Liver (tissue), 8 donors: ENCODE measurements at regions not wholly inside any gene's neighbourhood (a gene's known extent, or its start where the extent isn't known, plus 50 kb on each side); places are given as distances from the start of the nearest gene placed in this dataset.

ENCODE experiments used
- DNase-seq: peaks from one replicate; pipeline ENCODE4 v3.0.0-alpha.2; 2017; ENCODE audit warnings: low spot score
- H3K27ac ChIP-seq, 2 donors: one replicate each; pipeline ENCODE4 v1.7.0; 2013; ENCODE audit warnings: inconsistent platforms in 2 of 2, low read length in 2 of 2, control low read depth in 1 of 2, low read depth in 1 of 2, mild to moderate bottlenecking in 1 of 2
- H3K27me3 ChIP-seq, 4 donors: one replicate each; pipeline versions ENCODE4 v1.6.1 to v1.7.0; 2013; ENCODE audit warnings: low read length in 3 of 4, inconsistent platforms in 1 of 4, mild to moderate bottlenecking in 1 of 4, moderate library complexity in 1 of 4; ENCODE audit not compliant: control insufficient read depth in 4 of 4, insufficient read depth in 4 of 4
- H3K36me3 ChIP-seq, 4 donors: one replicate each; pipeline versions ENCODE4 v1.6.1 to v1.7.0; 2013; ENCODE audit warnings: low read length in 3 of 4, mild to moderate bottlenecking in 3 of 4, low read depth in 1 of 4, moderate library complexity in 1 of 4; ENCODE audit not compliant: control insufficient read depth in 4 of 4, insufficient read depth in 3 of 4
- H3K4me1 ChIP-seq, 4 donors: one replicate each; pipeline versions ENCODE4 v1.6.1 to v1.7.0; 2013; ENCODE audit warnings: low read length in 3 of 4, mild to moderate bottlenecking in 3 of 4, moderate library complexity in 1 of 4; ENCODE audit not compliant: control insufficient read depth in 4 of 4, insufficient read depth in 4 of 4
- H3K4me3 ChIP-seq, 3 donors: one replicate each; pipeline versions ENCODE4 v1.6.1 to v1.7.0; 2013; ENCODE audit warnings: low read length in 3 of 3, control low read depth in 1 of 3, low read depth in 1 of 3, mild to moderate bottlenecking in 1 of 3
- H3K9ac ChIP-seq, 2 donors: one replicate each; pipeline ENCODE4 v1.7.0; 2013; ENCODE audit warnings: low read length in 2 of 2, mild to moderate bottlenecking in 2 of 2, moderate library complexity in 2 of 2, control low read depth in 1 of 2, low read depth in 1 of 2
- H3K9me3 ChIP-seq, 4 donors: one replicate each; pipeline versions ENCODE4 v1.6.1 to v1.7.0; 2013; ENCODE audit warnings: low read length in 3 of 4; ENCODE audit not compliant: control insufficient read depth in 4 of 4
- RAD21 ChIP-seq, 2 donors: IDR thresholded peaks; 2 replicates each; pipeline ENCODE4 v1.6.1; 2016; ENCODE audit warnings: antibody characterized with exemption in 2 of 2, mild to moderate bottlenecking in 2 of 2
- RXRA ChIP-seq, 2 donors: IDR thresholded peaks; 2 replicates each; pipeline ENCODE4 v1.6.1; 2017 to 2018; ENCODE audit warnings: antibody characterized with exemption in 2 of 2, mild to moderate bottlenecking in 1 of 2
- SP1 ChIP-seq: IDR thresholded peaks from 2 replicates; pipeline ENCODE4 v1.6.1; 2018; ENCODE audit warnings: antibody characterized with exemption, mild to moderate bottlenecking
- TAF1 ChIP-seq: conservative IDR thresholded peaks from 2 replicates; pipeline ENCODE4 v1.6.1; 2016; ENCODE audit warnings: antibody characterized with exemption, mild to moderate bottlenecking
- YY1 ChIP-seq: IDR thresholded peaks from 2 replicates; pipeline ENCODE4 v1.6.1; 2016; ENCODE audit warnings: antibody characterized with exemption, mild to moderate bottlenecking
- WGBS: extraction: QIAGEN DNeasy Blood & Tissue Kit; methylation state at CpG from one replicate; pipeline ENCODE4 v1.1.7; 2013; 5-methylcytosine and 5-hydroxymethylcytosine counted together
- TF ChIP-seq, protein P1 (sequence below): IDR thresholded peaks from 2 replicates; pipeline ENCODE4 v1.6.1; 2016; ENCODE audit warnings: antibody characterized with exemption, mild to moderate bottlenecking
- TF ChIP-seq, protein P2 (sequence below): IDR thresholded peaks from 2 replicates; pipeline ENCODE4 v1.6.1; 2016; ENCODE audit warnings: antibody characterized with exemption
- TF ChIP-seq, protein P3 (sequence below): IDR thresholded peaks from 2 replicates; pipeline ENCODE4 v1.6.1; 2016; ENCODE audit warnings: antibody characterized with exemption
- TF ChIP-seq, protein P4 (sequence below): fragments of 150-350 bp; IDR thresholded peaks from 2 replicates; pipeline ENCODE4 v1.5.1; 2017; ENCODE audit warnings: improper control_type of control experiment, low read depth, low read length; ENCODE audit not compliant: missing input control
- donor health status: healthy.
- donor health status: healthy.
- donor health status: healthy.
- donor health status: healthy.
- donor health status: healthy.

DNA sequence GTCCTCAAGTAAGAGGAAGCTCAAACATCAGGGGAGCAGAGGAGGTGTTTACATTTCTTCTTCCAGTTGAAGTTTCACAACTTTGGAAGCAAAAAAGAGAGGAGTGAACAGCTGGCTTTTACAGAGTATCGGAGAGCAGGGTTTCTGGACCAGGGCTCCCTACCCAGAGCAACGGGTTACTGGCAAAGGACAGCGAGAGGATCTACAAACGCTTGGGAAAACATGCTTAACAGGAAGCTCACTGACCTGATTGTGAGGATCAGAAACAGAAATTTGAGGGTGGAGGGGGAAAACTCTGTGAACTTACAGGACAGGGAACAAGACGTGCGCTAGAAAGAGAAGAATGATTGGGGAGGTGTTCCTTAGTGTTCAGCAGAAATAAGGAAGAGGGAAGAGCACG, 85.7 kb upstream of the TAB2 start:
- Histone ChIP-seq H3K9me3 (no peaks in the 10 kb centered on the region), H3K4me3 (no peak overlapping the region), H3K36me3 (no peaks in the 10 kb centered on the region), H3K4me1 (no peaks in the 10 kb centered on the region), H3K27ac (no peak overlapping the region), H3K27me3 (no peaks in the 10 kb centered on the region), H3K9ac (no peak overlapping the region)
- 56% methylated on average over 7 of the region's 7 CpGs for WGBS
- TF ChIP-seq, protein P1, sequence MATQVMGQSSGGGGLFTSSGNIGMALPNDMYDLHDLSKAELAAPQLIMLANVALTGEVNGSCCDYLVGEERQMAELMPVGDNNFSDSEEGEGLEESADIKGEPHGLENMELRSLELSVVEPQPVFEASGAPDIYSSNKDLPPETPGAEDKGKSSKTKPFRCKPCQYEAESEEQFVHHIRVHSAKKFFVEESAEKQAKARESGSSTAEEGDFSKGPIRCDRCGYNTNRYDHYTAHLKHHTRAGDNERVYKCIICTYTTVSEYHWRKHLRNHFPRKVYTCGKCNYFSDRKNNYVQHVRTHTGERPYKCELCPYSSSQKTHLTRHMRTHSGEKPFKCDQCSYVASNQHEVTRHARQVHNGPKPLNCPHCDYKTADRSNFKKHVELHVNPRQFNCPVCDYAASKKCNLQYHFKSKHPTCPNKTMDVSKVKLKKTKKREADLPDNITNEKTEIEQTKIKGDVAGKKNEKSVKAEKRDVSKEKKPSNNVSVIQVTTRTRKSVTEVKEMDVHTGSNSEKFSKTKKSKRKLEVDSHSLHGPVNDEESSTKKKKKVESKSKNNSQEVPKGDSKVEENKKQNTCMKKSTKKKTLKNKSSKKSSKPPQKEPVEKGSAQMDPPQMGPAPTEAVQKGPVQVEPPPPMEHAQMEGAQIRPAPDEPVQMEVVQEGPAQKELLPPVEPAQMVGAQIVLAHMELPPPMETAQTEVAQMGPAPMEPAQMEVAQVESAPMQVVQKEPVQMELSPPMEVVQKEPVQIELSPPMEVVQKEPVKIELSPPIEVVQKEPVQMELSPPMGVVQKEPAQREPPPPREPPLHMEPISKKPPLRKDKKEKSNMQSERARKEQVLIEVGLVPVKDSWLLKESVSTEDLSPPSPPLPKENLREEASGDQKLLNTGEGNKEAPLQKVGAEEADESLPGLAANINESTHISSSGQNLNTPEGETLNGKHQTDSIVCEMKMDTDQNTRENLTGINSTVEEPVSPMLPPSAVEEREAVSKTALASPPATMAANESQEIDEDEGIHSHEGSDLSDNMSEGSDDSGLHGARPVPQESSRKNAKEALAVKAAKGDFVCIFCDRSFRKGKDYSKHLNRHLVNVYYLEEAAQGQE, result no peak
- DNase-seq, result no peak

DNA sequence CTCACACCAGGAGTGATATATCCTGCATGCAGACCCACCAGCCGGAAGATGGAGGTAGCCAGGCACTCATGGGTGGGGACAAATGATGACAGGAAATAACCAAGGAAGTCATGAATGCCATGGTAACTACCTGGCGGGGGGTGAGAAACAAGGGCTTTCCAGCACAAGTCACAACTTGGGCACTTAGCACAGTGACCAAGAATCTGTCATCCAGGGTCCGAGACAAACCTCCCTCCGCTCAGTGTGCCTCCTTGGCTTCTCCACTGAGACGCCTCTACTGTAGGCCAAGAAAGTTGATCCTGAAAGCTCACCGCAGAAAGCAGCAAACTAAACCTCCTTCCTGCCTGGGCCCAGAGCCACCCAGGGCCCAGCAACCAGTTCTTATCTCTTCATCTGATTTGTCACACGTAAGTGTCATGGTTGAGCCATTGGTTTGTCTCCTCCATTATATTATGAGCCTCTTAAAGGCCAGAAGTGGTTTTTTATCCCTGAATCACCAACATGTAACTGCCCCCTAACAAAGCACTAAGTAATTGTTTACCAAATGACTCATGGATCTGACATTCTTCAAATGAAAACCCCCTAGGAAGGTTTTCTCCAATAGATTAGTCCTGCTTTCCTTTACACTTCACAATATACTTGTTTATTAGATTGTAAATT, 84.3 kb upstream of the TAB2 start:
- H3K9me3 ChIP-seq, result no peaks in the 10 kb centered on the region
- no peaks in the 10 kb centered on the region for H3K4me1 ChIP-seq
- no peak for DNase-seq
- 94% methylated on average over 7 of the region's 7 CpGs for WGBS
- H3K27ac ChIP-seq, result no peak overlapping the region
- no peaks in the 10 kb centered on the region for H3K27me3 ChIP-seq
- TF ChIP-seq, protein P2, sequence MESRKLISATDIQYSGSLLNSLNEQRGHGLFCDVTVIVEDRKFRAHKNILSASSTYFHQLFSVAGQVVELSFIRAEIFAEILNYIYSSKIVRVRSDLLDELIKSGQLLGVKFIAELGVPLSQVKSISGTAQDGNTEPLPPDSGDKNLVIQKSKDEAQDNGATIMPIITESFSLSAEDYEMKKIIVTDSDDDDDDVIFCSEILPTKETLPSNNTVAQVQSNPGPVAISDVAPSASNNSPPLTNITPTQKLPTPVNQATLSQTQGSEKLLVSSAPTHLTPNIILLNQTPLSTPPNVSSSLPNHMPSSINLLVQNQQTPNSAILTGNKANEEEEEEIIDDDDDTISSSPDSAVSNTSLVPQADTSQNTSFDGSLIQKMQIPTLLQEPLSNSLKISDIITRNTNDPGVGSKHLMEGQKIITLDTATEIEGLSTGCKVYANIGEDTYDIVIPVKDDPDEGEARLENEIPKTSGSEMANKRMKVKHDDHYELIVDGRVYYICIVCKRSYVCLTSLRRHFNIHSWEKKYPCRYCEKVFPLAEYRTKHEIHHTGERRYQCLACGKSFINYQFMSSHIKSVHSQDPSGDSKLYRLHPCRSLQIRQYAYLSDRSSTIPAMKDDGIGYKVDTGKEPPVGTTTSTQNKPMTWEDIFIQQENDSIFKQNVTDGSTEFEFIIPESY, result no peak
- no peak for TF ChIP-seq YY1
- TF ChIP-seq, protein P3, sequence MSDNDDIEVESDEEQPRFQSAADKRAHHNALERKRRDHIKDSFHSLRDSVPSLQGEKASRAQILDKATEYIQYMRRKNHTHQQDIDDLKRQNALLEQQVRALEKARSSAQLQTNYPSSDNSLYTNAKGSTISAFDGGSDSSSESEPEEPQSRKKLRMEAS, result no peak
- TF ChIP-seq, protein P4, sequence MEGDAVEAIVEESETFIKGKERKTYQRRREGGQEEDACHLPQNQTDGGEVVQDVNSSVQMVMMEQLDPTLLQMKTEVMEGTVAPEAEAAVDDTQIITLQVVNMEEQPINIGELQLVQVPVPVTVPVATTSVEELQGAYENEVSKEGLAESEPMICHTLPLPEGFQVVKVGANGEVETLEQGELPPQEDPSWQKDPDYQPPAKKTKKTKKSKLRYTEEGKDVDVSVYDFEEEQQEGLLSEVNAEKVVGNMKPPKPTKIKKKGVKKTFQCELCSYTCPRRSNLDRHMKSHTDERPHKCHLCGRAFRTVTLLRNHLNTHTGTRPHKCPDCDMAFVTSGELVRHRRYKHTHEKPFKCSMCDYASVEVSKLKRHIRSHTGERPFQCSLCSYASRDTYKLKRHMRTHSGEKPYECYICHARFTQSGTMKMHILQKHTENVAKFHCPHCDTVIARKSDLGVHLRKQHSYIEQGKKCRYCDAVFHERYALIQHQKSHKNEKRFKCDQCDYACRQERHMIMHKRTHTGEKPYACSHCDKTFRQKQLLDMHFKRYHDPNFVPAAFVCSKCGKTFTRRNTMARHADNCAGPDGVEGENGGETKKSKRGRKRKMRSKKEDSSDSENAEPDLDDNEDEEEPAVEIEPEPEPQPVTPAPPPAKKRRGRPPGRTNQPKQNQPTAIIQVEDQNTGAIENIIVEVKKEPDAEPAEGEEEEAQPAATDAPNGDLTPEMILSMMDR, result no peak
- no peak for TF ChIP-seq TAF1
- TF ChIP-seq, protein P1, result no peak
- TF ChIP-seq RAD21 (IDR thresholded peaks at IDR 0.05), result no peak
- no peak for TF ChIP-seq SP1
- no peak for TF ChIP-seq RXRA (IDR thresholded peaks at IDR 0.05)
- H3K9ac ChIP-seq, result no peak overlapping the region
- H3K36me3 ChIP-seq, result no peaks in the 10 kb centered on the region
- no peak overlapping the region for H3K4me3 ChIP-seq
